ENCODE measurements at regions not wholly inside any gene's neighbourhood (a gene's known extent, or its start where the extent isn't known, plus 50 kb on each side); places are given as distances from the start of the nearest gene placed in this dataset.

GRCh38 chr1:5596651-5597050 is 395.6 kb downstream of the NPHP4 start:
- TF ChIP-seq CTCF (IDR thresholded peaks at IDR 0.05; ENCODE audit: poor library complexity, severe bottlenecking) (no peak), MXI1 (conservative IDR thresholded peaks at IDR 0.05; ENCODE audit: poor library complexity, severe bottlenecking) (no peak), RAD21 (conservative IDR thresholded peaks at IDR 0.05) (no peak), TAF1 (IDR thresholded peaks at IDR 0.05; ENCODE audit: low read depth) (no peak), SMC3 (conservative IDR thresholded peaks at IDR 0.05; ENCODE audit: poor library complexity) (no peak)
